GM19438 (cell line): ENCODE measurements at regions not wholly inside any gene's neighbourhood (a gene's known extent, or its start where the extent isn't known, plus 50 kb on each side); places are given as distances from the start of the nearest gene placed in this dataset.

Experiments used
- ATAC-seq: cut with Tn5 transposase; IDR thresholded peaks from one replicate; pipeline ENCODE4 v1.9.1; 2021; ENCODE audit warnings: low read depth; ENCODE audit not compliant: unreplicated experiment

GRCh38 chr20:12764851-12765250 lies 243.9 kb upstream of the SPTLC3 start:
- no peak for ATAC-seq

DNA sequence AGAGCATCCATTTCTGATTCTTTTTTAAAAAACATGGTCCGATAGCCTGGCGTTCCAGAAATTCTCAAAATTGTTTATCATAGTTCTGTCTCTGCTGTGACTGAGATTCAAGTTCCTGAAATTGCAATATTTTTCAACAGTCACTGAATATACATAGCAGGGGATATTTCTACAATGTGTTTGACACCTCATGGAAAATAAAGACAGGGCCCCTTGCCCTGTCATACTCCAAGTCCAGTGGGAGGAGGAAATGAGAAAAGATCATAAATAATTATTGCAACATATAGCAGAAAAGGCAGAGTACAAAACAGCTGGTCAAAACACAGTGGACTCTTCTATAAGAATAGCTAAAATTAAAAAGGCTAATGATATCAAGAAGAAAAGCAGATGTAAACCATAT lies 234.8 kb upstream of the SPTLC3 start:
- ATAC-seq, result no peak

DNA sequence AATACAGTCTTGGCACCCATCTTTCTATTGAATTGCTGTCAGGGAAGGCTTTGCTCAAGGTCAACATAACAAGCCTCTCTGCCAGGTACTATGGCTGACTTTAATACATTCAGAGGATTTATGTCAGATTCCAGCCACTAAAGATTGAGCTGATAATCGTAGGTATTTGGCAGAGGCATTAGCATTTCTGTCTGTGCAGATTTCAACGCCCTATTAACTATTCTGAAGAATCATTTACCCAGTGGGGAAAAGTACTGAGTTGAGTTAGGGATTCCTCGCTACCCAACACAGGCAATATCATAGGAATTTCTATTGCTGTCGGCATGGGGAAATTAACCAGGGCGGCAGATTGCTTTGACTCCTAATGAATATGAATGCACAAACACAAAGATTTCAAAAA lies 233.7 kb upstream of the SPTLC3 start:
- ATAC-seq, result no peak

DNA sequence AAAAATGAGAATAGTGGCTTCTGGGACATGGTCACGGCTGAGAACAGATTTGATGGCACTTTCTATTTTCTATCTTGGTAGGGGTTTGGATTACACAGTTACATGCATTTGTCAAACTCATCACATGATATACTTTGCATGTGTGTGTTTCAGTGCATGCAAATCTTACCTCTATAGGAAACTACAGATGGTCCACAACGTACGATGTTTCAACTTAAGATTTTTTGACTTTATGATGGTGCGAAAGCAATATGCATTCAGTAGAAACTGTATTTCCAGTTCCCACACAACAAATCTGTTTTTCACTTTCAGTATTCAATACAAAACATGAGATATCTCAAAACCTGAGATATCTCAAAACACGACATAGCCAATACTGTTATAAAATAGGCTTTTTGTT lies 231.8 kb upstream of the SPTLC3 start:
- no peak for ATAC-seq

GRCh38 chr20:12786276-12786675 lies 222.5 kb upstream of the SPTLC3 start:
- no peak for ATAC-seq

- no peak for ATAC-seq
Measured at GRCh38 chr20:12788632-12789299, 220.0 kb upstream of the SPTLC3 start.

DNA sequence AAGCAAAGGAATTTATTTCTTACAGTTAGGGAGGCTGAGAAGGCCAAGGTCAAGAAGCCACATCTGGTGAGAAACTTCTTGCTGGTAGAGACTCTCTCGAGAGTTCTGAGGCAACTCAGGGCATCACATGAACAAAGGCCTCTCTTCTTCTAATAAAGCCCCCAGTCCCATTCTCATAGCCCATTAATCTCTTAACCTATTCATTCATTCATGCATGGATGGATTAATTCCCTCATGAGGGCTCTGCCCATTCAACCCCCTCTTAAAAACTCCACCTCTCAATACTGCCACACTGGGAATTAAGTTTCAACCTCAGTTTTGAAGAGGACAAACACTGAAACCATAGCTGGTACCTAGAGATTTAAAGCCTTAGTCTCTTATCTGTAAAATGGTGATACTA lies 217.9 kb upstream of the SPTLC3 start:
- no peak for ATAC-seq

- no peak for ATAC-seq
Measured at GRCh38 chr20:12798286-12798685, 210.5 kb upstream of the SPTLC3 start.

DNA sequence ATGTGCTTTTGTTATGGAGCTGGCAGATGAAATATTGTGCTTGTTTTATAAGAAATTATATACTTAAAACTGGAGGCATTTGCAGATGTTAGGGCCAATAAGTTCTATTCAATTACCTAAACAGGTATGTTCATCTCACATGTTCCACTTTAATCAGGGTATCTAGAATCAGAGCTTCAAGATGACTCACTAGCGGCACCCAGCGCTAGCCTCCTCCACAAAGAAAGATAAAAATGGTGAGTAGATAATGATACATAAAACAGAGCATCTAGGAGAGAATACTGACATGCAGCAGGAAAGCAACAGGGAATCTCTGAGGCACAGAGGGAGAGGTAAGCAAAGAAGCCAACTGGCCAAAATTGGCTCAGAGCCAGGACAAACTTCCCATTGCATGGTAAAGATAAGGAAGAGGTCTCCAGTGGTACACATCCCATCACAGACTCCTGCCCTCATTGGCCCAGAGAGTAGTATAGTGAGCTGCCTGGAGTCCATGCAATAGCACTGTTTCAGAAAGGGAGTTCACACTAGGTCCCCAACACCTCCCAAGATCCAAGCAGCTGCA lies 200.7 kb upstream of the SPTLC3 start:
- no peak for ATAC-seq

GRCh38 chr20:12815231-12815768 lies 193.5 kb upstream of the SPTLC3 start:
- ATAC-seq, result no peak

DNA sequence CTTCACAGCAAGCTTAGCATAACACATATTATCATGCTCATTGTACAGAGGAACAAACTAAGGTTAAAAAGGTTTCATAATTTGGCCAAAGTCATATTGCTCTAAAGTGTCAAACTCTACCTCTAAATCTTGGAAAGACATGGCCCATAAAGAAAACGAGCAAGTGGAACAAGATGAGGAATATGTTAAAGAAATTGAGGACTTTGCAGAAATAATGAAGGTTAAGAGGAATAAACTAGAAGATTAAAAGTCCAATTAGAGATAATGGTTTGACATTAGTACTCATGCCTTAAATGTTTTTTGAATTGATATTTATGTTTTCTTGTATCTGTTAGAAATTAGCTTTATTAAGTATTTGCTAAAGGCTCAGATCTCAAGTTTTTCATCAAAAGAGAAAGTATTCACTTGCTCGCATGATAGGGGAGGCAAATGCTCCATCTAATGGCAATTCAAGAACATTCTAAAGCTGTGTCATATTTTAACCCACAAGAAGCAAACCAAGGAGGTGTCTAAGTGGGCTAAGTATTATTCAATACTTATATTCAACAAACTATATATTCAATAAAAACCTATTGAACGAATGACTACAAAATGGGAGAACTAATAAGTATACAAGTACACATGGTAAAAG lies 192.9 kb upstream of the SPTLC3 start:
- ATAC-seq, result no peak

GRCh38 chr20:12821249-12821648 lies 187.5 kb upstream of the SPTLC3 start:
- ATAC-seq, result no peak

DNA sequence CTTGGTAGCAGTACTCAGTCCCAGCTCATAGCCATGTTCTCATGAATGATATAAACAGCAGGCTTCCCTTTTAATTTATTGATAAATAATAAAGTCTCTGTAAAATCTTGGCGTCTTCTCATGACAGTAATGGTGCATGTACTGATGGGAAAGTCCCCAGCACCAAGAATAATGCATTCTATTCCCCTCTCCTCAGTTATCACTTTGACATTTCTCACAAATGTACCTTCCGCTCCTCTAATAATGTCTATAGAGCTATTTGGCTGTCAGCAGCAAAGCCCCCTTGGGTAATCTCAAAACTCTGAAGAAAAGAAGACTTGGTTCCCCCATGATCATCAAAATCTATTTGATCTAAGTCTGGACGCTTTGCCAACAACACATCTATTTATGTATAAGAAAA lies 185.0 kb upstream of the SPTLC3 start:
- ATAC-seq, result no peak

GRCh38 chr20:12824328-12825225 lies 184.2 kb upstream of the SPTLC3 start:
- ATAC-seq, result no peak

GRCh38 chr20:12825226-12825595 lies 183.6 kb upstream of the SPTLC3 start:
- ATAC-seq, result no peak

GRCh38 chr20:12827816-12828385 lies 180.9 kb upstream of the SPTLC3 start:
- no peak for ATAC-seq

GRCh38 chr20:12829170-12829569 lies 179.6 kb upstream of the SPTLC3 start:
- no peak for ATAC-seq

GRCh38 chr20:12833861-12834260 lies 174.9 kb upstream of the SPTLC3 start:
- no peak for ATAC-seq

- no peak for ATAC-seq
Measured at GRCh38 chr20:12835999-12836398, 172.8 kb upstream of the SPTLC3 start.

DNA sequence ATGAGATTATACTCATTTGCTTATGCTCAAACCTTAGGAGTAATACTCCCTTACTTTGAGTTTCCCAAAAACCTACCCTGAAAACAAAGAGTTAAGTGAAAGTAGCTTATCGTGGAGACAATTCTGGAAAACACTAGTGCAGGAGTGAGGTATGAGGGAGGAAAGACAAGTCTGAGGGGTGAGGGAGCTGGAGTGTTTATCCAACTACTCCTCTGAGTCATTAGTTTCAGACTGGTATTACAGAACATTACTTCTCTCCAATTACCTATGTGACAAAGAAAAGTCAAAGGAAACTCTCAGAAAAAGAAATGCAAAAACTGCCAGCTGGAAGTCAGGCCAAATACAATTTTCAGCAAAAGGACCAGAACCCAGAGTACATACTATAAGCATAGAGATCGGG lies 171.1 kb upstream of the SPTLC3 start:
- ATAC-seq, result no peak
